HUES48 (cell line): ENCODE measurements at regions not wholly inside any gene's neighbourhood (a gene's known extent, or its start where the extent isn't known, plus 50 kb on each side); places are given as distances from the start of the nearest gene placed in this dataset.
"Not testable (repeated sequence)": the region's sequence is repeated elsewhere in the genome, so short reads cannot be mapped to it uniquely, and the experiment has no call there.

ENCODE experiments used
- H3K27ac ChIP-seq: one replicate; pipeline ENCODE4 v1.7.0; 2013; ENCODE audit warnings: low read depth, low read length, inconsistent platforms
- H3K27me3 ChIP-seq: 2 replicates; pipeline ENCODE4 v1.6.1; 2013; ENCODE audit warnings: mild to moderate bottlenecking, low read length; ENCODE audit not compliant: control insufficient read depth, insufficient read depth
- H3K36me3 ChIP-seq: 2 replicates; pipeline ENCODE4 v1.6.1; 2013; ENCODE audit warnings: low read length; ENCODE audit not compliant: control insufficient read depth, insufficient read depth
- H3K4me1 ChIP-seq: 2 replicates; pipeline ENCODE4 v1.6.1; 2013; ENCODE audit warnings: mild to moderate bottlenecking, low read length; ENCODE audit not compliant: control insufficient read depth, insufficient read depth
- H3K4me3 ChIP-seq: 2 replicates; pipeline ENCODE4 v1.5.1; 2013; ENCODE audit warnings: mild to moderate bottlenecking, low read depth, low read length
- H3K9ac ChIP-seq: 2 replicates; pipeline ENCODE4 v1.6.1; 2013; ENCODE audit warnings: mild to moderate bottlenecking, low read depth, low read length, moderate library complexity
- H3K9me3 ChIP-seq: 2 replicates; pipeline ENCODE4 v1.6.1; 2013; ENCODE audit warnings: low read length; ENCODE audit not compliant: control insufficient read depth, insufficient read depth

DNA sequence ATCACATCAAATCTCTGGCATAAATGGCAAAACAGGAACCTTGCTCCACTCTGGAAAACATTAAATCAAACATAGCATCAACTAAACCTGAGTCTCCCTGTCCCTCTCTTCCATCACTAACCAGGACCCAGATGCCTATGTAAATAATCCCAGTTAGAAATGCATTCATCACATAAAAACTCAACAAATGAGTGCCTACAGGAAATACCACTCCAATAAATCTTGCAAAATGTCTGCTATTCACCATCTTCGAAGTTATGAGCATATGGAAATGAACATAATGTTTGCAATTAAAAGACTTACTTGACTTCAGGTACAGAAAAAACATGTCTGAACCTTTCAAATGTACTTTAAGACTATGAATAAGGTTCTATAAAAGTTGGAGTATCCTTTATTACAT is 425.0 kb downstream of the CDH11 start:
- Histone ChIP-seq H3K27me3 (no peaks in the 10 kb centered on the region), H3K9me3 (no peaks in the 10 kb centered on the region), H3K36me3 (no peaks in the 10 kb centered on the region), H3K4me1 (no peaks in the 10 kb centered on the region), H3K27ac (no peak overlapping the region), H3K4me3 (no peak overlapping the region), H3K9ac (no peak overlapping the region)

- H3K27ac ChIP-seq: no peak overlapping the region
- H3K4me1 ChIP-seq: no peaks in the 10 kb centered on the region
- H3K36me3 ChIP-seq: no peaks in the 10 kb centered on the region
- H3K9ac ChIP-seq: no peak overlapping the region
- H3K4me3 ChIP-seq: no peak overlapping the region
- H3K27me3 ChIP-seq: no peaks in the 10 kb centered on the region
- no peaks in the 10 kb centered on the region for H3K9me3 ChIP-seq
Observed at GRCh38 chr16:64695684-64696083, 426.2 kb downstream of the CDH11 start.

GRCh38 chr16:64693946-64694345 is 427.9 kb downstream of the CDH11 start:
- H3K36me3 ChIP-seq: no peaks in the 10 kb centered on the region

GRCh38 chr16:64687786-64688185 is 434.1 kb downstream of the CDH11 start:
- no peak overlapping the region for H3K9ac ChIP-seq
- H3K4me1 ChIP-seq: no peaks in the 10 kb centered on the region
- no peak overlapping the region for H3K27ac ChIP-seq
- no peaks in the 10 kb centered on the region for H3K9me3 ChIP-seq
- no peak overlapping the region for H3K4me3 ChIP-seq
- H3K27me3 ChIP-seq: no peaks in the 10 kb centered on the region
- no peaks in the 10 kb centered on the region for H3K36me3 ChIP-seq

More at GRCh38 chr16:64693946-64694345, 427.9 kb downstream of the CDH11 start:
- Histone ChIP-seq H3K4me1 (no peaks in the 10 kb centered on the region), H3K9ac (no peak overlapping the region), H3K4me3 (no peak overlapping the region), H3K27ac (no peak overlapping the region), H3K27me3 (no peaks in the 10 kb centered on the region), H3K9me3 (no peaks in the 10 kb centered on the region)

DNA sequence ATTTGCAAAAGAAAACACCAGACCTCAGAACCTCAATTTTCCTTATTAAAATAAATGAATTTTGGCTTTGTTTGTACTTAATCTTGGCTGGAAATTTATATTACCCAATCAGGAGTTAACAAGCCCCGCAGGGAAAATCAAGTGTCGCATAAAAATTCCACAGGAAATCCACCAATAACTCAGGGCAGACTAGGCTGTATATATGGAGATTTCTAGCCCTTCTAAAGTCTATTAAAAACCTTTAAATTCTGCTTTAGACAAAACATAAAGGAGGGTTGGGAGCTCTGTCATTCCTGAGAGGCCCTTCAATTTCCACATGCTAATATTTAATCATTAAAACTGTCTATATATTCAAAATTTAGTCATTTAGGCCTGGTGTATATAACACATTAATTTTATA is 434.7 kb downstream of the CDH11 start:
- Histone ChIP-seq H3K27me3 (no peaks in the 10 kb centered on the region), H3K9me3 (no peaks in the 10 kb centered on the region), H3K4me1 (no peaks in the 10 kb centered on the region), H3K27ac (no peak overlapping the region), H3K4me3 (no peak overlapping the region), H3K36me3 (no peaks in the 10 kb centered on the region), H3K9ac (no peak overlapping the region)

DNA sequence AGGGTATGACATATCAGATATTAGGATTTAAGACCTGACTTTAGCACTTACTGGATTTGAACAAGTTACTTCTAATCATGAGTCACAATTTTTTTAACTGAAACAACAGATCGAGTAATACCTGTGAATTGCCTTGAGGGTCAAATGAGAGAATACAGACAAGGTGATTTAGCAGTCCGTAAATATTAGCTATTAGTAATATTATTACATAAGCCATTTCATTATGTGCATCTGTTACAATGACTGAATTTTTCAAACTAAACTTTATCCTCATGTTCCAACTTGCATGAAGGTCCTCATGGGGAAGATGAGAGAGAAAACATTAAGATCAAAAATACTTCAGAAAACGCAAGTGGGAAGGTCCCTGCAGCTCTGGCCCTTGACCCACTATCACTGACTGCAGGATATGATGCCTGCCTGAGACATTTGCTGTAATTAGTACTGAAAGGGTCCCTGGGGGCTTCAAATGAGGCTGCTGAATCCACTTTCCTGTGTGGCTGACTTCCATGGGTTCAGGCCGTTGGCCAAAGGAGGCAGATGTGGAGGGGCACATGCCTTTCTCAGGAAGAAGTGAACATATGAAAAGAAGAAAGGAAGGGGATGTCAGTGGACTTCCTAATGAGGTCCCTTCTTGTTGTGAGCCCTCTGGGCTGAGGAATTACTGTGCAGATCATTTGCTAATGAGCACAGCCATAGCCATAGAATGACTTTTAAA is 441.7 kb downstream of the CDH11 start:
- Histone ChIP-seq H3K9ac (no peak overlapping the region), H3K4me3 (no peak overlapping the region), H3K9me3 (no peaks in the 10 kb centered on the region), H3K27ac (no peak overlapping the region), H3K36me3 (no peaks in the 10 kb centered on the region), H3K4me1 (no peaks in the 10 kb centered on the region), H3K27me3 (no peaks in the 10 kb centered on the region)

- Histone ChIP-seq H3K27ac (no peak overlapping the region), H3K27me3 (no peaks in the 10 kb centered on the region), H3K4me3 (no peak overlapping the region), H3K36me3 (no peaks in the 10 kb centered on the region), H3K9ac (no peak overlapping the region), H3K9me3 (no peaks in the 10 kb centered on the region), H3K4me1 (peaks cover 6% of the 10 kb centered on the region; the same call in 1 of the 2 replicates)
Observed at GRCh38 chr16:64669573-64669972, 452.3 kb downstream of the CDH11 start.

DNA sequence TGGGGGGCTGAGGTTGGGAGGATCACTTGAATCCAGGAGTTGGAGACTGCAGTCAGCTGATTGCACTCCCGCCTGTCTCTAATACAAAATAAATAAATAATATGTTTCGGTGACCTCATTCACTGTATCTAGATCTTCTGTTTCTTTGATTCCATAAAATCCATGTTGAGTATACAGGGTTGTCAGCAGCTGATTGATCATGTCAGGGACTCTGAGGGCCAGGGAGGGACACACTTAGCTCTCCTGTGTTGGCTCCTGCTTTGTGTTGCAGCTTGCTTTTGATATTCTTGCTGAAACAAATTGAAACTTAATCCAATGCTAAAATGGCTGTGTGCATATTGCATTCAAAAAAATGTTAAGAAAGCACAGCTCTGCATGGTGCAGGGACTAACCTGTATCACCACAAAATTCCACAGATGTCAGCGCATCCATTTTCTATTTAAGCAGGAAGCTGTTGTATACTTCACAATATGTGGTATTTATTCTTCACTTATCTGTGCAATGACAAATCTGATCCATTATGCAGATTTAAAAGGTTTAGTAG is 454.5 kb downstream of the CDH11 start:
- Histone ChIP-seq H3K9me3 (no peaks in the 10 kb centered on the region), H3K36me3 (no peaks in the 10 kb centered on the region), H3K4me3 (no peak overlapping the region), H3K4me1 (peaks cover 6% of the 10 kb centered on the region; the same call in 1 of the 2 replicates), H3K27me3 (no peaks in the 10 kb centered on the region), H3K27ac (no peak overlapping the region), H3K9ac (no peak overlapping the region)

- H3K4me3 ChIP-seq, H3K27ac ChIP-seq, H3K9me3 ChIP-seq, H3K27me3 ChIP-seq, H3K9ac ChIP-seq, H3K4me1 ChIP-seq, H3K36me3 ChIP-seq: not testable (repeated sequence)
Observed at GRCh38 chr16:64662312-64662711, 459.6 kb downstream of the CDH11 start.

- no peak overlapping the region for H3K4me3 ChIP-seq
- H3K27ac ChIP-seq: no peak overlapping the region
- H3K27me3 ChIP-seq: no peaks in the 10 kb centered on the region
- no peaks in the 10 kb centered on the region for H3K4me1 ChIP-seq
- no peak overlapping the region for H3K9ac ChIP-seq
- no peaks in the 10 kb centered on the region for H3K9me3 ChIP-seq
- H3K36me3 ChIP-seq: no peaks in the 10 kb centered on the region
Observed at GRCh38 chr16:64659866-64660265, 462.0 kb downstream of the CDH11 start.

GRCh38 chr16:64657316-64658011 is 464.4 kb downstream of the CDH11 start:
- H3K27me3 ChIP-seq: no peaks in the 10 kb centered on the region
- H3K4me1 ChIP-seq: peaks cover 2% of the 10 kb centered on the region; the same call in 1 of the 2 replicates
- no peaks in the 10 kb centered on the region for H3K9me3 ChIP-seq
- no peaks in the 10 kb centered on the region for H3K36me3 ChIP-seq
- no peak overlapping the region for H3K27ac ChIP-seq
- no peak overlapping the region for H3K9ac ChIP-seq
- H3K4me3 ChIP-seq: no peak overlapping the region
